ENCODE measurements at regions not wholly inside any gene's neighbourhood (a gene's known extent, or its start where the extent isn't known, plus 50 kb on each side); places are given as distances from the start of the nearest gene placed in this dataset.
"Not testable (repeated sequence)": the region's sequence is repeated elsewhere in the genome, so short reads cannot be mapped to it uniquely, and the experiment has no call there.

GRCh38 chr2:58762176-58762781, 521.2 kb upstream of the FANCL start:
- H2BK15ac ChIP-seq (replicated peaks; ENCODE audit: low read depth) = no peak overlapping the region
- H3K4me1 ChIP-seq (ENCODE audit: control insufficient read depth, low read depth, low read length) = no peaks in the 10 kb centered on the region
- no peak overlapping the region for H3K9ac ChIP-seq (ENCODE audit: low read length)
- H3K79me2 ChIP-seq (ENCODE audit: control insufficient read depth, insufficient read depth, low read length) = no peaks in the 10 kb centered on the region
- no peak overlapping the region for H3K56ac ChIP-seq (ENCODE audit: low read length)
- WGBS (ENCODE audit: extremely low coverage, insufficient coverage, low lambda C conversion rate) = no CpG with 5 or more reads among the region's 5 CpGs
- no peaks in the 10 kb centered on the region for H3K27me3 ChIP-seq (ENCODE audit: insufficient read depth, low read length, poor library complexity)
- no peak overlapping the region for H2AK5ac ChIP-seq (ENCODE audit: low read length)
- no peak overlapping the region for H3K27ac ChIP-seq (ENCODE audit: low read depth, low read length)
- H2BK120ac ChIP-seq (ENCODE audit: low read depth, low read length) = no peak overlapping the region
- no peak overlapping the region for H4K5ac ChIP-seq (ENCODE audit: low read length)
- DNase-seq = peak; percentile 91
- no peak overlapping the region for H2BK5ac ChIP-seq (ENCODE audit: low read length)
- no peak overlapping the region for H3K4me2 ChIP-seq (ENCODE audit: low read length)
- no peaks in the 10 kb centered on the region for H3K36me3 ChIP-seq (ENCODE audit: control insufficient read depth, insufficient read depth, low read length)
- no peak overlapping the region for H3K4ac ChIP-seq (ENCODE audit: low read depth, low read length)
- H4K8ac ChIP-seq (ENCODE audit: low read depth, low read length) = peak overlapping the region; percentile 28
- no peak overlapping the region for H3K18ac ChIP-seq (ENCODE audit: low read length)
- H3K4me3 ChIP-seq (ENCODE audit: low read length) = no peak overlapping the region
- H3K23ac ChIP-seq (ENCODE audit: low read length) = no peak overlapping the region
- no peaks in the 10 kb centered on the region for H3K79me1 ChIP-seq (ENCODE audit: low read length)

GRCh38 chr2:58757971-58758370, 516.8 kb upstream of the FANCL start:
- H3K4me2 ChIP-seq (ENCODE audit: low read length) = no peak overlapping the region
- H3K56ac ChIP-seq (ENCODE audit: low read length) = no peak overlapping the region
- no peaks in the 10 kb centered on the region for H3K4me1 ChIP-seq (ENCODE audit: control insufficient read depth, low read depth, low read length)
- no peak overlapping the region for H2BK120ac ChIP-seq (ENCODE audit: low read depth, low read length)
- H2BK15ac ChIP-seq (replicated peaks; ENCODE audit: low read depth) = no peak overlapping the region
- no peak overlapping the region for H2AK5ac ChIP-seq (ENCODE audit: low read length)
- H3K27me3 ChIP-seq (ENCODE audit: insufficient read depth, low read length, poor library complexity) = no peaks in the 10 kb centered on the region
- H4K8ac ChIP-seq (ENCODE audit: low read depth, low read length) = no peak overlapping the region
- H4K5ac ChIP-seq (ENCODE audit: low read length) = no peak overlapping the region
- no peak overlapping the region for H3K9ac ChIP-seq (ENCODE audit: low read length)
- H3K18ac ChIP-seq (ENCODE audit: low read length) = no peak overlapping the region
- no peak overlapping the region for H3K4ac ChIP-seq (ENCODE audit: low read depth, low read length)
- H3K23ac ChIP-seq (ENCODE audit: low read length) = no peak overlapping the region
- DNase-seq = no peak
- H3K79me1 ChIP-seq (ENCODE audit: low read length) = no peaks in the 10 kb centered on the region
- H3K27ac ChIP-seq (ENCODE audit: low read depth, low read length) = no peak overlapping the region
- WGBS (ENCODE audit: extremely low coverage, insufficient coverage, low lambda C conversion rate) = no CpG with 5 or more reads among the region's 6 CpGs
- no peaks in the 10 kb centered on the region for H3K79me2 ChIP-seq (ENCODE audit: control insufficient read depth, insufficient read depth, low read length)
- no peak overlapping the region for H3K4me3 ChIP-seq (ENCODE audit: low read length)
- no peaks in the 10 kb centered on the region for H3K36me3 ChIP-seq (ENCODE audit: control insufficient read depth, insufficient read depth, low read length)
- no peak overlapping the region for H2BK5ac ChIP-seq (ENCODE audit: low read length)

- Histone ChIP-seq H3K56ac (ENCODE audit: low read length) (no peak overlapping the region), H3K79me1 (ENCODE audit: low read length) (no peaks in the 10 kb centered on the region), H2BK120ac (ENCODE audit: low read depth, low read length) (no peak overlapping the region), H3K27me3 (ENCODE audit: insufficient read depth, low read length, poor library complexity) (no peaks in the 10 kb centered on the region), H3K79me2 (ENCODE audit: control insufficient read depth, insufficient read depth, low read length) (no peaks in the 10 kb centered on the region), H3K27ac (ENCODE audit: low read depth, low read length) (no peak overlapping the region), H2BK5ac (ENCODE audit: low read length) (no peak overlapping the region), H3K9ac (ENCODE audit: low read length) (no peak overlapping the region), H2AK5ac (ENCODE audit: low read length) (no peak overlapping the region), H4K8ac (ENCODE audit: low read depth, low read length) (no peak overlapping the region), H3K18ac (ENCODE audit: low read length) (no peak overlapping the region), H3K4me3 (ENCODE audit: low read length) (no peak overlapping the region), H2BK15ac (replicated peaks; ENCODE audit: low read depth) (no peak overlapping the region), H3K4me1 (ENCODE audit: control insufficient read depth, low read depth, low read length) (no peaks in the 10 kb centered on the region), H3K4ac (ENCODE audit: low read depth, low read length) (no peak overlapping the region), H4K5ac (ENCODE audit: low read length) (no peak overlapping the region), H3K4me2 (ENCODE audit: low read length) (no peak overlapping the region), H3K23ac (ENCODE audit: low read length) (no peak overlapping the region), H3K36me3 (ENCODE audit: control insufficient read depth, insufficient read depth, low read length) (no peaks in the 10 kb centered on the region)
- no CpG with 5 or more reads among the region's 2 CpGs for WGBS (ENCODE audit: extremely low coverage, insufficient coverage, low lambda C conversion rate)
- no peak for DNase-seq
Measured at GRCh38 chr2:58756336-58756735, 515.2 kb upstream of the FANCL start.

- no CpG with 5 or more reads among the region's 2 CpGs for WGBS (ENCODE audit: extremely low coverage, insufficient coverage, low lambda C conversion rate)
- H3K4me2 ChIP-seq (ENCODE audit: low read length) = not testable (repeated sequence)
Measured at GRCh38 chr2:58752507-58752906, 511.4 kb upstream of the FANCL start.

GRCh38 chr2:58751676-58752075, 510.6 kb upstream of the FANCL start:
- H3K9ac ChIP-seq (ENCODE audit: low read length); H3K4me2 ChIP-seq (ENCODE audit: low read length): not testable (repeated sequence)

More at GRCh38 chr2:58752507-58752906, 511.4 kb upstream of the FANCL start:
- not testable (repeated sequence) for H3K4ac ChIP-seq (ENCODE audit: low read depth, low read length); H3K27ac ChIP-seq (ENCODE audit: low read depth, low read length); H2AK5ac ChIP-seq (ENCODE audit: low read length); H3K27me3 ChIP-seq (ENCODE audit: insufficient read depth, low read length, poor library complexity); H3K18ac ChIP-seq (ENCODE audit: low read length); H3K23ac ChIP-seq (ENCODE audit: low read length); H4K5ac ChIP-seq (ENCODE audit: low read length); H2BK120ac ChIP-seq (ENCODE audit: low read depth, low read length); H3K79me2 ChIP-seq (ENCODE audit: control insufficient read depth, insufficient read depth, low read length); H2BK5ac ChIP-seq (ENCODE audit: low read length); H3K79me1 ChIP-seq (ENCODE audit: low read length); H3K4me3 ChIP-seq (ENCODE audit: low read length); H3K56ac ChIP-seq (ENCODE audit: low read length); H3K4me1 ChIP-seq (ENCODE audit: control insufficient read depth, low read depth, low read length); H2BK15ac ChIP-seq (replicated peaks; ENCODE audit: low read depth); H3K9ac ChIP-seq (ENCODE audit: low read length); H3K36me3 ChIP-seq (ENCODE audit: control insufficient read depth, insufficient read depth, low read length); H4K8ac ChIP-seq (ENCODE audit: low read depth, low read length); DNase-seq

GRCh38 chr2:58749041-58749440, 507.9 kb upstream of the FANCL start:
- Histone ChIP-seq H3K36me3 (ENCODE audit: control insufficient read depth, insufficient read depth, low read length) (no peaks in the 10 kb centered on the region), H3K18ac (ENCODE audit: low read length) (no peak overlapping the region), H3K79me2 (ENCODE audit: control insufficient read depth, insufficient read depth, low read length) (no peaks in the 10 kb centered on the region), H2BK120ac (ENCODE audit: low read depth, low read length) (no peak overlapping the region), H2BK15ac (replicated peaks; ENCODE audit: low read depth) (no peak overlapping the region), H3K56ac (ENCODE audit: low read length) (no peak overlapping the region), H3K27ac (ENCODE audit: low read depth, low read length) (no peak overlapping the region), H3K23ac (ENCODE audit: low read length) (no peak overlapping the region), H2AK5ac (ENCODE audit: low read length) (no peak overlapping the region), H3K4me1 (ENCODE audit: control insufficient read depth, low read depth, low read length) (no peaks in the 10 kb centered on the region), H3K9ac (ENCODE audit: low read length) (no peak overlapping the region), H2BK5ac (ENCODE audit: low read length) (no peak overlapping the region), H4K8ac (ENCODE audit: low read depth, low read length) (no peak overlapping the region), H3K79me1 (ENCODE audit: low read length) (no peaks in the 10 kb centered on the region), H3K4ac (ENCODE audit: low read depth, low read length) (no peak overlapping the region), H3K27me3 (ENCODE audit: insufficient read depth, low read length, poor library complexity) (no peaks in the 10 kb centered on the region), H3K4me3 (ENCODE audit: low read length) (no peak overlapping the region), H3K4me2 (ENCODE audit: low read length) (no peak overlapping the region), H4K5ac (ENCODE audit: low read length) (no peak overlapping the region)
- no peak for DNase-seq

More at GRCh38 chr2:58751676-58752075, 510.6 kb upstream of the FANCL start:
- H3K36me3 ChIP-seq (ENCODE audit: control insufficient read depth, insufficient read depth, low read length); H3K27ac ChIP-seq (ENCODE audit: low read depth, low read length); H3K4me3 ChIP-seq (ENCODE audit: low read length); H3K4me1 ChIP-seq (ENCODE audit: control insufficient read depth, low read depth, low read length); DNase-seq; H3K56ac ChIP-seq (ENCODE audit: low read length); H3K4ac ChIP-seq (ENCODE audit: low read depth, low read length); H3K79me1 ChIP-seq (ENCODE audit: low read length); H2AK5ac ChIP-seq (ENCODE audit: low read length); H3K27me3 ChIP-seq (ENCODE audit: insufficient read depth, low read length, poor library complexity); H2BK15ac ChIP-seq (replicated peaks; ENCODE audit: low read depth); H4K8ac ChIP-seq (ENCODE audit: low read depth, low read length); H4K5ac ChIP-seq (ENCODE audit: low read length); H2BK120ac ChIP-seq (ENCODE audit: low read depth, low read length); H3K79me2 ChIP-seq (ENCODE audit: control insufficient read depth, insufficient read depth, low read length); H3K18ac ChIP-seq (ENCODE audit: low read length); H3K23ac ChIP-seq (ENCODE audit: low read length); H2BK5ac ChIP-seq (ENCODE audit: low read length): not testable (repeated sequence)
- WGBS (ENCODE audit: extremely low coverage, insufficient coverage, low lambda C conversion rate) = no CpG with 5 or more reads among the region's 3 CpGs

Measured in mesendoderm (in vitro differentiated cells).